ENCODE measurements at regions not wholly inside any gene's neighbourhood (a gene's known extent, or its start where the extent isn't known, plus 50 kb on each side); places are given as distances from the start of the nearest gene placed in this dataset.
"Not testable (repeated sequence)": the region's sequence is repeated elsewhere in the genome, so short reads cannot be mapped to it uniquely, and the experiment has no call there.

DNA sequence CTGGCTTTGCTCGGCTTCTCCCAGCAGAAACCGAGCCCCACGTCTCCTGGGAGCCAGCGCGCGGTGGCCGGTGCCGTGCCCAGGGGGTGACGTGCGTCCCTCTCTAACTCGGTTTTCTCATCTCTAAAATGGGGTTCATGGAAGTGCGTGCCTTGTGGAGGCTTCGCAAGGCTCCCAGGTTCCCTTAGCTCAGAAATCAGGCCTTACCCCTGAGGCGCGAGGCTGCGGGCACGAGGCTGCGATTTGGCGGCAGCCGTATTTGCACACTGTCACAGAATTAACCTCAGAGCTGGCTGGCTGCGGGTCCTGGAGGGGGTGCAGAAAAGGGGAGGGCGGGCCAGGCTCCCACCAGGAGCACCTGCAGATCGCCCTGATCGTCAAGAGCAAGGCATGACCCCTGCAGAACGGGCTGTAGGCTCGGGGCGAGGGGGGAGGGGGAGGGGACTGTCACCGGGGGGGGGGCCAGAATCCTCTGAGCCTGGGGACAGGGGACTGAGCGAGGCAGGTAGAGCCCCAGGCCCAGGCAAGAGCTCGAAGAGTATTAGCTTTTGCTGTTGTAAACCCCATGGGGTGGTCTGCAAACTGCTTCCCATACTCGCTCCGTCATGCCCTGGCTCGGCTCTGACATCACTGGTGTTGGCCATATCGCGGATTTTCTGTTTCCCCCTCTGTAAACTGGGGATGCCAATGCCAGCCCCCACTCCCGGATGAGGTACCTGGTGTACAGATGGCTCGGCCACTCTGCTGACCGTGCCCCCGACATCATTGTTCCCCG is 62.2 kb downstream of the CCNE1 start:
- no peak for DNase-seq (ENCODE audit: extremely low read depth in 1 of 11, low read depth in 9 of 11, low spot score in 4 of 11)

DNA sequence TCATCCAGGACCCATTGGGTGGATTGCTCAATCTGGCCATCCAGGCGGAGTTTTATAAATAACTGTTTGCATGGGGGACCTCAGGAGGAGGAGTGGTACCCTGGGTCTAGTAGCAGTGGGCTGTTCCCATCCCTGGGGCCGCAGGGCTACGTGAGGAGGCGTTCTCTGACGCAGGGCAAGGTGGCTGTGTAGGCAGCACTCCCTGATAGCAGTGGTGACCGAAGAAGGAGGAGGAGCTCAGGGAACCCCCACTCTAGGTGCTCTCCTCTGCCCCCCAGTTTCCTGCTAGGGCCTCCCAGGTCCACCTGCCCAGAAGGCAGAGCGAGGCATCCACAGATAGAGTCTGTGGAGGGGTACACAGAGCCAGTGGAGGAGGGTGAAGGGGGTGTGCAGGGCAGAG is 64.1 kb downstream of the CCNE1 start:
- DNase-seq (ENCODE audit: extremely low read depth in 1 of 11, low read depth in 9 of 11, low spot score in 4 of 11), result no peak

DNA sequence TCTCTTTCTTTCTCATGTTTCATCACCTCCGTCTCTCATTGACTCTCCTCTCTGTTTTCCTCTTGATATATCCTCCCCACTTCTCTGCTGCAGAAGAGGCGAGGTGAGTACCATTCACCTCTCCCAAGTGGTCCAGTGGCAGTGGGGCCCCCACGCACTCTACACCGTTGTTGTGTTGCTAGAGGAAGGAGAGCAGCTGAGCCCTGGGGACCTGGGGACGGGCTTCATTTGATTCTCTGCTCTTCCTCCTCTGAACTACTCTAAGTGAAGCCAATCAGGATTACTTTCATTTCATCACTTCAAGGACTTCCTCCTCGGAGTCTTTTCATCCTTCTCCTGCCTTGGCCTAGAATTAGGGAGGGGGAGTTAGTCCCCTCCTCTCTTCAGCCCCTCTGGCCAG is 64.6 kb downstream of the CCNE1 start:
- DNase-seq (ENCODE audit: extremely low read depth in 1 of 11, low read depth in 9 of 11, low spot score in 4 of 11), result no peak

DNA sequence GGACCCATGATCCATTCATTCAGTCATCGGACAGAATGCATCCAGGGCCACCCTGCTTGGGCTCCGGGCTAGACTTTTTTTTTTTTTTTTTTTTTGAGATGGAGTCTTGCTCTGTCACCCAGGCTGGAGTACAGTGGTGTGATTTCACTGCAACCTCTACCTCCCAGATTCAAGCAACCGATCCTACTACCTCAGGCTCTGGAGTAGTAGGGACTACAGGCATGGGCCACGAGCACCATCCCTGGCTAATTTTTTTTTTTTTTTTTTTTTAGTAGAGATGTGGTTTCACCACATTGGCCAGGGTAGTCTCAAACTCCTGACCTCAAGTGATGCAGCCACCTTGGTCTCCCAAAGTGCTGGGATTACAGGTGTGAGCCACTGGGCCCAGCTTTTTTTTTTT is 65.1 kb downstream of the CCNE1 start:
- DNase-seq (ENCODE audit: extremely low read depth in 1 of 11, low read depth in 9 of 11, low spot score in 4 of 11), result not testable (repeated sequence)

DNA sequence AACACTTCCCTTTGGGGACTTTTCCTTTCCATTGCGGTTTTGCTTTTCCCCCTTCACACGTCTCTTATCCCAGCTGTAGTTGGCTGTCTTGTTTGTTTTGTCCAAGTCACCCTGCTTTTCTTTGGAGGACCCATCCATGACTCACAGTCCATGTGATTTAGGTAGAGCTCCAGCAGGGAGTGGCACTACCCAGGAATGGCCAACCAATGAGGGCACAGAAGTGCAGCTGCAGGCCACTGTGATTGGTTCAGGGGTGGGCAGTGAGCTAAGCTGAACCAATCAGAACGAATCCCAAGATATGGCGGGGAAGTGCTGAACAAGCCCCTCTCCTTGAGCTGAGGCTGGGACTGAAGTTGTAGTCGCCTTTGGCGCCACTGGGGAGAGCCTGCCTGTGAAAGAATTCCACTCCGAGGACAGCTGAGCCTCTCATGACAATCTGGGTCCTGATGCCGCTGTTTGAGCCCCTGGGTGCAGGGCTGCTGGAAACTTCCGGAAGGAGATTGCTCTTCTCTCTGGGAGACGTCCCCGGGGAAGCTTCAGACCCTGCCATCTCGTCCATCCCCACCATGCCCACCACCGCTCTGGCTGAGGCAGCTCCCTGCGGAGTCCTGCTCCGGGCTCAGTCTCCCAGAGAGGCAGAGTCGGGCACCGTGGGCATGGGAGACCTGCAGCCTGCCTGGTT is 62.9 kb upstream of the URI1 start:
- no peak for DNase-seq (ENCODE audit: extremely low read depth in 1 of 11, low read depth in 9 of 11, low spot score in 4 of 11)

DNA sequence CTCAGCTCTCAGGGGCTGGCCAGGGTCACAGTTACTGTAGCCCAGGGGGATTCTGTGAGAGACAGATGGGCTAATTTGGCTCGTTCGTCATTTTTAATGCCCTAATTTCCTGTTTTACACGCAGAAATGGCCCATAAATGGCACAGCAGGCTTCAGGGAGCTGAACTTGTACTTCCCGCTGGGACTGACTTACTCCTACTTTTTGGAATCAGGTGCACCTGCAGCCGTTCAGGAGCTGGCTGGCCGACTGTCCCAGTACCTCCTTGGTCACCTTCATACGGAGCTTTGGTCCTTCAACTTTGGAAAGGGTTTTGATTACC is 62.4 kb upstream of the URI1 start:
- no peak for DNase-seq (ENCODE audit: extremely low read depth in 1 of 11, low read depth in 9 of 11, low spot score in 4 of 11)

DNA sequence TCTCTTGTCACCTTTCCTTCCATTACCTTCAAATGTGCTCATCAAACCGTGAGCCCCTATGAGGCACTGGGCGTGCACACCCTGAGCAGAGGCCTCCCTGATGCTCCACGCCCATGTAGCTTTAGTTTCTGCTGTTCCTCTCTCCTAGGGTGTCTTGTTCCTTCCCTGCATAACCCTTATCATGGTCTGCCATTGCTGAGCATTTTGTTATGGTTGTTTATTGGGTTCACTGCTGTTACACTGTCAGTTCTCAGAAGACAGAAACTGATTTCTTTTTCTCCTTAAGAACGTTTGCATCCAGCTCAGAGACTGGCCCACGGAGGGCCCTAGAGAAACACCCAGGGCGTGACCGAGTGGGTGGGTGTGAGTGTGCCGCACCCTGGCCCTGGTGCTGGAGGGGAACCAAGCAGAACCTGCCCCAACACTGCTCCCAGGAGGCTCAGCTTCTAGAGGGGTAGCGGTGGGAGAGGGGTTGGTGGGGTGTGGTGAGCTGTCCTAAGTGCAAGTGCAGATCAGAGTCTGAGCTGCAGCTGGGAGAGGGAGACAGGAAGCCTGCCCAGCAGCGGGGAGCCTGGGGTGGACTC is 61.4 kb upstream of the URI1 start:
- DNase-seq (ENCODE audit: extremely low read depth in 1 of 11, low read depth in 9 of 11, low spot score in 4 of 11), result no peak

DNA sequence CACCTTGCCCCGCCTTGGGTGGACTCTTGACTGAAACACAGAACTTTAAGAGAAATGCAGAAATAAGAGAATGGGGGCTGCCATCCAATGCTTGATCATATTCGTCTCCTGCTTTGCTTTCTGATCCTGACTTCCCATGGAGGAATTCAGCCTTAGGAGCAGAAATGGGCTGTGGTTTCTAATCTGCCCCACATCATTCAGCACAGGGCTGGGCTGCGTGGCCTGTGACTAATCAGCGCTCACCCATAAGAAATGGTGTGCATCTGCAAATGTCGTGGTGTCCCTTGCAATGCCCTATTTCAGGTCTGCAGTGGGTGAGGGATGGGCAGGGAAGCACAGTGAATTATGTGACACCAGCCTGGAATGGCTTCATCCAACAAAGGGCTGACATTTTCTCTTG is 60.7 kb upstream of the URI1 start:
- no peak for DNase-seq (ENCODE audit: extremely low read depth in 1 of 11, low read depth in 9 of 11, low spot score in 4 of 11)

DNA sequence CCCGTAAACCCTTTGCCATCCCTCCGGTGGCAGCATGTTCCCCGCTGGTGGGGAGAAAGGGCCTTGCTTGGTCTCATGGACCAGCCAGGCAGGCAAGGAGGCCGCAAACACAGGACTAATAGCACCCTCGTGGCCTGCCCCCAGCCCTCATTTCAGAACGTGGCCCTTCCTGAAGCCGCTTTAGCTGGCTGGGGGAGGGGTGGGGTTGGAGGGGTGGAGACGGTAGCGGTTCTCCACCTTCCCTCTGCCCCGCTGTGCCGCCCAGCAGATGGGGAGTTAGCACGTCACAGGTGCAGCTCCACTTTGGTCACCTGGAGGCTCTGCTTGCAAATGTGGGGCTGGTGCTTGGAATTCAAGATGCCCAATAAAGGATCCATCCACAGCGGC is 59.3 kb upstream of the URI1 start:
- DNase-seq (ENCODE audit: extremely low read depth in 1 of 11, low read depth in 9 of 11, low spot score in 4 of 11), result no peak

DNA sequence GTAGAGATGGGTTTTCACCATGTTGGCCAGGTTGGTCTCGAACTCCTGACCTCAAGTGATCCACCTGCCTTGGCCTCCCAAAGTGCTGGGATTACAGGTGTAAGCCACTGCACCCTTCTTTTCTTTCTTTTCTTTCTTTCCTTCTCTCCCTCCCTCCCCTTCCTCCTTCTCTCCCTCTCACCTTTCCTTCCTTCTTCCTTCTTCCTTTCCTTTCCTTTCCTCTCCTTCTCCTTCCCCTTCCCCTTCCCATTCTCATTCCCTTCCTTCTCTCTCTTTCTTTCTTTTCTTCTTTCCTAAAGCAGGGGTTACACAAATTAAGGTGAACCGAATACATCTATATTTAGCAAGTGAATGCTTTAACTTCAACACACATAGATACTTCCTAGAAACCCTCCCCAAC is 58.0 kb upstream of the URI1 start:
- no peak for DNase-seq (ENCODE audit: extremely low read depth in 1 of 11, low read depth in 9 of 11, low spot score in 4 of 11)

DNA sequence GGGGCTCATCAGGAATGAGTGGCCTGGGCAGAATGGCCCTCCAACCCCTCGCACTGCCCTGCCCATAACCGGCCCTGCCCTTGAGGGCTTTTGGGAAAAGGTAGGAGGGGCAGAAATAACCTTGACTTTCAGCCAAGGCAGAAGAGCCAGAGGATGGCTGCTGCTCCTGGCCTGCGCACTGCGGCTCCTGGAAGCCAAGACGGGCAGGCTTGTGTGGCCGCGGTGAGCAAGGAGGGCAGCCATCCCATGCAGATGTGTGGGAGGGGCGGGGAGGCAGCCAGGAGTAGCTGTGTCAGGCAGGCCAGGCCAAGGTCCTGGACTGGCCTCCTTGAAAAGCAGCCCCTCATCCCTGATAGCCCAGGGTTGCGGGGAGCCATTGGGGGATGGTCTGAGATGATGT is 57.6 kb upstream of the URI1 start:
- no peak for DNase-seq (ENCODE audit: extremely low read depth in 1 of 11, low read depth in 9 of 11, low spot score in 4 of 11)

DNA sequence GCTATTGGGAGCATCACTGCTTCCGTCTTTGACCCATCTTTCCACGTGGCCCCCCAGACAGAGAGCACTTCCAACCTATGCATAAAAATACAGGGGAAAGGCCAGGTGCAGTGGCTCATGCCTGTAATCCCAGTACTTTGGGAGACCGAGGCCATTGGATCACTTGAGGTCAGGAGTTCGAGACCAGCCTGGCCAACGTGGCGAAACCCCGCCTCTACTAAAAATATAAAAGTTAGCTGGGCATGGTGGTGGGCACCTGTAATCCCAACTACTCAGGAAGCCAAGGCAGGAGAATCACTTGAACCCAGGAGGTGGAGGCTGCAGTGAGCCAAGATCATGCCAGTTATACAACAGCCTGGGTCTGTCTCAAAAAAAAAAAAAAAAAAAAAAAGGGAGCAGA is 55.9 kb upstream of the URI1 start:
- not testable (repeated sequence) for DNase-seq (ENCODE audit: extremely low read depth in 1 of 11, low read depth in 9 of 11, low spot score in 4 of 11)

DNA sequence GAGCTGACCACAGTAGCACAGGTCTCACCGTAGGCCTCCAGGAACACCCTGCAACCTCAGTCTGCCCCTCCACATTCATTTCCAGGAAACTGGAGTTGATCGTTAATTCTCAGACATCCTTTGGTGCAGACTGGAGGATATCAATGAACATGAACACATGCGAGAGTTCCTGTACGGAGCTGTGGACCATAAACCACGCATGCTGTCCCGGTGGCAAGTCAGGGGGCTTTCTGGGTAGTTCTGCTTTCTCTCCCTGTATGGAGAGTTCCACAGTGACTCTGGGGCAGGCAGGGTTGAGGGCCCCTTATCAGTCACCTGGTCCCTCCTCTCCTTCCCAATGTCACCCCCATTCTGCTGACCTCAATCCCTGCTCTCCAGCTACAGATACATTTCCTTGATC is 55.5 kb upstream of the URI1 start:
- no peak for DNase-seq (ENCODE audit: extremely low read depth in 1 of 11, low read depth in 9 of 11, low spot score in 4 of 11)

DNA sequence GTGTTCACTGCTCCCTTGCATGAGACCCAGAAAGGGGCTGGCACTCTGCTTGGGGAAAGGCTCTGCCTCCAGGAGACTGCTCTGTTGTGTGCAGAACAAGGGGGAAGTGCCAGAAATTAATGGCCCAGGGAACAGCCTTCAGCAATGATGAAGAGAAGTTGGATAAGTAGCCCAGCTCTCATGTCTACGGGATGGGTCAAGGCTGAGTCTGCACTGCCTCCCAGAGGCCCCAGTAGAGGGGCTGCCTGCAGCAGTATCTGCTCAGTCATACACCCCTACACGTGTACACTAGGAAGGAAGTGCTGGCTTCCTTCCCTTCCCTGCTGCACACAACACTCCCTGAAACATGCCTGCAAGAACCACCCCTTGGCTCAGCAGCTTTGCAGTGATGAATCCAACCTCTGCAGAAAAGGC is 54.6 kb upstream of the URI1 start:
- peak in 8 of 11 donors; percentile 40 to 75 (median 53) for DNase-seq (ENCODE audit: extremely low read depth in 1 of 11, low read depth in 9 of 11, low spot score in 4 of 11)

DNA sequence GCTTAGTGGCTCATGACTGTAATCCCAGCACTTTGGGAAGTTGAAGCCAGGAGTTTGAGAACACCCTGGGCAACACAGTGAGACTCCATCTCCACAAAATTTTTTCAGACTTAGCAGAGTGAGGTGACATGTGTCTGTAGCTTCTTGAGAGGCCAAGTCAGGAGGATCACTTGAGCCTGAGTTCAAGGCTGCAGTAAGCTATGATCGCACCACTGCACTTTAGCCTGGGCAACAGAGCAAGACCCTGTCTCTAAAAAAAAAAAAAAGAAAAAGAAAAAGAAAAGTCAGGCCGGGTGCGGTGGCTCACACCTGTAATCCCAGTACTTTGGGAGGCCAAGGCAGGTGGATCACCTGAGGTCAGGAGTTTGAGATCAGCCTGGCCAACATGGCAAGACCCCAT is 54.0 kb upstream of the URI1 start:
- DNase-seq (ENCODE audit: extremely low read depth in 1 of 11, low read depth in 9 of 11, low spot score in 4 of 11), result not testable (repeated sequence)

DNA sequence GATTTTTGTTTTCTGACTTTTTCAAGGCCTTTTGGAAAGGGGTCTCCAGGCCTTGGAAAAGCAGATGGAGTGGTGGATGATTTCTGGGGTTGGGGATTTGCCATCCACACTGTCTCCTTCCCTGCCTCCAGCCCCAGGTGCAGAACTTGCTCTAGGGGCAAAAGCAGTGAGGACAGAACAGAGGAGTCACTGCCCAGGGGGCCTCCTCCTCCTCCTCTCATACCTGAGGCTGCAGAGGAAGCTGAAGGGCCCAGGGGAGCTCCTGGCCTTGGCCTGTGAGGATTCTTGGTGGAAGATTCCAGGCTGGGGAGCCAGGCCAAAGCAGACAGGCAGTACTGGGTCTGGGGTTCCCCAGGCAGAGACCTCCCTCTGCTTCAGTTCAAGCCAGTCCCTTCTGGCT is 52.3 kb upstream of the URI1 start:
- DNase-seq (ENCODE audit: extremely low read depth in 1 of 11, low read depth in 9 of 11, low spot score in 4 of 11), result no peak

DNA sequence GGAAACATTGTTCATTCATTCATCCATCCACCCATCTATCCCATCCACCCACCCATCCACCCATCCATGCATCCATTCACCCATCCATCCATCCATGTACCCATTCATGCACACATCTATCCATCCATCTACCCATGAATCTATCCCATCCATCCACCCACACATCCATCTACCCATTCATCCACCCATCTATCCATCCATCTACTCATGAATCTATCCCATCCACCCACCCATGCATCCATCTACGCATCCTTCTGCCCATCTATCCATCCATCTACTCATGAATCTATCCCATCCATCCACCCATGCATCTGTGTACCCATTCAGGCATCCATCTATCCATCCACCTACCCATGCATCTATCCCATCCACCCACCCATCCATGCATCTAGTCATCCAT is 51.6 kb upstream of the URI1 start:
- no peak for DNase-seq (ENCODE audit: extremely low read depth in 1 of 11, low read depth in 9 of 11, low spot score in 4 of 11)
